ENCODE measurements at regions not wholly inside any gene's neighbourhood (a gene's known extent, or its start where the extent isn't known, plus 50 kb on each side); places are given as distances from the start of the nearest gene placed in this dataset.

- TF ChIP-seq CTCF (IDR thresholded peaks at IDR 0.05; ENCODE audit: low read length) (no peak), EZH2 (optimal IDR thresholded peaks at IDR 0.05; ENCODE audit: low read depth, low read length) (no peak)
Observed at GRCh38 chr22:49044091-49044490, 783.6 kb downstream of the BRD1 start.

Measured in MM.1S (cell line).